H9 (cell line): ENCODE measurements at regions not wholly inside any gene's neighbourhood (a gene's known extent, or its start where the extent isn't known, plus 50 kb on each side); places are given as distances from the start of the nearest gene placed in this dataset.

Experiments used
- DNase-seq: peaks from one replicate; pipeline ENCODE4 v3.0.0-alpha.2; 2017
- H2AFZ ChIP-seq: one replicate; pipeline ENCODE4 v1.6.1; 2013; ENCODE audit warnings: mild to moderate bottlenecking, low read length, control low read depth, moderate library complexity
- H2AK5ac ChIP-seq: 2 replicates; pipeline ENCODE4 v1.6.1; 2013; ENCODE audit warnings: low read length, control low read depth, mixed read lengths; ENCODE audit not compliant: insufficient read length
- H2BK120ac ChIP-seq: one replicate; pipeline ENCODE4 v1.6.1; 2013; ENCODE audit warnings: low read depth, mild to moderate bottlenecking, low read length, control low read depth, inconsistent platforms; ENCODE audit not compliant: poor library complexity, severe bottlenecking
- H2BK12ac ChIP-seq: 2 replicates; pipeline ENCODE4 v1.6.1; 2013; ENCODE audit warnings: low read length, control low read depth, mixed read lengths, low read depth; ENCODE audit not compliant: insufficient read length
- H2BK15ac ChIP-seq: 2 replicates; pipeline ENCODE4 v1.6.1; 2013; ENCODE audit warnings: low read depth, low read length, control low read depth
- H2BK20ac ChIP-seq: one replicate; pipeline ENCODE4 v1.6.1; 2013; ENCODE audit warnings: low read depth, mild to moderate bottlenecking, low read length, control low read depth, inconsistent platforms; ENCODE audit not compliant: poor library complexity, severe bottlenecking
- H2BK5ac ChIP-seq: 2 replicates; pipeline ENCODE4 v1.6.1; 2013; ENCODE audit warnings: low read length, control low read depth, mixed read lengths; ENCODE audit not compliant: insufficient read length
- H3K14ac ChIP-seq: 2 replicates; pipeline ENCODE4 v1.6.1; 2013; ENCODE audit warnings: low read length, control low read depth; ENCODE audit not compliant: insufficient read depth
- H3K18ac ChIP-seq: 2 replicates; pipeline ENCODE4 v1.6.1; 2013; ENCODE audit warnings: low read depth, mild to moderate bottlenecking, mixed read lengths, low read length, control low read depth; ENCODE audit not compliant: insufficient read length
- H3K23ac ChIP-seq: 2 replicates; pipeline ENCODE4 v1.6.1; 2013; ENCODE audit warnings: low read length, control low read depth, mixed read lengths, low read depth; ENCODE audit not compliant: insufficient read length
- H3K23me2 ChIP-seq: 2 replicates; pipeline ENCODE4 v1.6.1; 2013; ENCODE audit warnings: low read depth, mild to moderate bottlenecking, mixed read lengths, low read length, control low read depth; ENCODE audit not compliant: insufficient read length, poor library complexity, severe bottlenecking
- H3K27ac ChIP-seq: 2 replicates; pipeline ENCODE4 v1.5.1; 2013; ENCODE audit warnings: low read length, control low read depth, mixed read lengths, low read depth; ENCODE audit not compliant: insufficient read length
- H3K27me3 ChIP-seq: 2 replicates; pipeline ENCODE4 v1.6.1; 2013; ENCODE audit warnings: low read length, control low read depth, inconsistent platforms; ENCODE audit not compliant: insufficient read depth
- H3K4ac ChIP-seq: 2 replicates; pipeline ENCODE4 v1.6.1; 2013; ENCODE audit warnings: low read depth, mild to moderate bottlenecking, control low read depth, inconsistent platforms, low read length, moderate library complexity
- H3K4me1 ChIP-seq: 2 replicates; pipeline ENCODE4 v1.6.1; 2013; ENCODE audit warnings: low read length, control low read depth, inconsistent platforms; ENCODE audit not compliant: insufficient read depth
- H3K4me2 ChIP-seq: 2 replicates; pipeline ENCODE4 v1.6.1; 2013; ENCODE audit warnings: low read length, control low read depth, mixed read lengths; ENCODE audit not compliant: insufficient read length, insufficient read depth
- H3K56ac ChIP-seq: 2 replicates; pipeline ENCODE4 v1.6.1; 2013; ENCODE audit warnings: low read depth, mild to moderate bottlenecking, mixed read lengths, low read length, control low read depth; ENCODE audit not compliant: insufficient read length
- H3K79me1 ChIP-seq: 2 replicates; pipeline ENCODE4 v1.6.1; 2013; ENCODE audit warnings: low read depth, mild to moderate bottlenecking, moderate library complexity, low read length, control low read depth, inconsistent platforms; ENCODE audit not compliant: insufficient read depth, poor library complexity, severe bottlenecking
- H3K79me2 ChIP-seq: 2 replicates; pipeline ENCODE4 v1.6.1; 2013; ENCODE audit warnings: low read length, control low read depth, inconsistent platforms; ENCODE audit not compliant: insufficient read depth
- H3K9ac ChIP-seq: 2 replicates; pipeline ENCODE4 v1.6.1; 2013; ENCODE audit warnings: low read length, control low read depth, mixed read lengths; ENCODE audit not compliant: insufficient read length; ENCODE audit errors: extremely low read depth
- H3K9me3 ChIP-seq: one replicate; pipeline ENCODE4 v1.6.1; 2013; ENCODE audit warnings: low read depth, low read length, inconsistent platforms; ENCODE audit not compliant: control insufficient read depth
- H3T11ph ChIP-seq: one replicate; pipeline ENCODE4 v1.6.1; 2013; ENCODE audit warnings: mild to moderate bottlenecking, low read length, control low read depth, inconsistent platforms
- H4K20me1 ChIP-seq: one replicate; pipeline ENCODE4 v1.6.1; 2013; ENCODE audit not compliant: control insufficient read depth, insufficient read length, insufficient read depth
- H4K5ac ChIP-seq: 2 replicates; pipeline ENCODE4 v1.6.1; 2013; ENCODE audit warnings: low read depth, mild to moderate bottlenecking, mixed read lengths, low read length, control low read depth; ENCODE audit not compliant: insufficient read length
- H4K8ac ChIP-seq: replicated peaks from 2 replicates; pipeline ENCODE4 v1.6.1; 2013; ENCODE audit warnings: low read length, control low read depth, mixed read lengths, low read depth; ENCODE audit not compliant: insufficient read length
- H4K91ac ChIP-seq: 2 replicates; pipeline ENCODE4 v1.6.1; 2013; ENCODE audit warnings: low read depth, mild to moderate bottlenecking, moderate library complexity, mixed read lengths, low read length, control low read depth; ENCODE audit not compliant: insufficient read length
- H3K27ac Mint-ChIP-seq, 3 experiments: 2 replicates in 2 of 3; 3 replicates in 1 of 3; pipeline ENCODE4 v1.8.0; 2020 to 2021; ENCODE audit warnings: mixed read lengths in 3 of 3, mild to moderate bottlenecking in 1 of 3, moderate library complexity in 1 of 3
- H3K27me3 Mint-ChIP-seq: 2 replicates; pipeline ENCODE4 v1.8.0; 2021; ENCODE audit warnings: low read depth, mild to moderate bottlenecking, moderate library complexity, mixed read lengths
- H3K36me3 Mint-ChIP-seq, 3 experiments: 2 replicates in 2 of 3; 3 replicates in 1 of 3; pipeline ENCODE4 v1.8.0; 2020 to 2021; ENCODE audit warnings: low read depth in 3 of 3, mixed read lengths in 3 of 3; ENCODE audit not compliant: insufficient read depth in 1 of 3
- H3K4me1 Mint-ChIP-seq, 2 experiments: 2 replicates each; pipeline ENCODE4 v1.8.0; 2020; ENCODE audit warnings: mixed read lengths in 2 of 2
- H3K4me3 Mint-ChIP-seq, 2 experiments: 2 replicates in 1 of 2; 3 replicates in 1 of 2; pipeline ENCODE4 v1.8.0; 2020 to 2021; ENCODE audit warnings: mild to moderate bottlenecking in 2 of 2, mixed read lengths in 2 of 2, moderate library complexity in 1 of 2
- H3K9me3 Mint-ChIP-seq, 2 experiments: 2 replicates in 1 of 2; 3 replicates in 1 of 2; pipeline ENCODE4 v1.8.0; 2020; ENCODE audit warnings: mild to moderate bottlenecking in 2 of 2, mixed read lengths in 2 of 2, moderate library complexity in 1 of 2
- TF ChIP-seq, protein P1 (sequence below): fragments of 200-600 bp; sonication (generic); conservative IDR thresholded peaks from 3 replicates; pipeline ENCODE4 v1.8.0; 2021; ENCODE audit warnings: antibody characterized with exemption, mild to moderate bottlenecking

GRCh38 chr3:117926819-117927218 lies 1107.8 kb downstream of the IGSF11 start:
- no peaks in the 10 kb centered on the region for H3K23me2 ChIP-seq
- no peak overlapping the region for H4K8ac ChIP-seq
- no peak overlapping the region for H4K91ac ChIP-seq
- TF ChIP-seq, protein P1, sequence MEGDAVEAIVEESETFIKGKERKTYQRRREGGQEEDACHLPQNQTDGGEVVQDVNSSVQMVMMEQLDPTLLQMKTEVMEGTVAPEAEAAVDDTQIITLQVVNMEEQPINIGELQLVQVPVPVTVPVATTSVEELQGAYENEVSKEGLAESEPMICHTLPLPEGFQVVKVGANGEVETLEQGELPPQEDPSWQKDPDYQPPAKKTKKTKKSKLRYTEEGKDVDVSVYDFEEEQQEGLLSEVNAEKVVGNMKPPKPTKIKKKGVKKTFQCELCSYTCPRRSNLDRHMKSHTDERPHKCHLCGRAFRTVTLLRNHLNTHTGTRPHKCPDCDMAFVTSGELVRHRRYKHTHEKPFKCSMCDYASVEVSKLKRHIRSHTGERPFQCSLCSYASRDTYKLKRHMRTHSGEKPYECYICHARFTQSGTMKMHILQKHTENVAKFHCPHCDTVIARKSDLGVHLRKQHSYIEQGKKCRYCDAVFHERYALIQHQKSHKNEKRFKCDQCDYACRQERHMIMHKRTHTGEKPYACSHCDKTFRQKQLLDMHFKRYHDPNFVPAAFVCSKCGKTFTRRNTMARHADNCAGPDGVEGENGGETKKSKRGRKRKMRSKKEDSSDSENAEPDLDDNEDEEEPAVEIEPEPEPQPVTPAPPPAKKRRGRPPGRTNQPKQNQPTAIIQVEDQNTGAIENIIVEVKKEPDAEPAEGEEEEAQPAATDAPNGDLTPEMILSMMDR = no peak
- H2BK15ac ChIP-seq = no peak overlapping the region
- H2BK5ac ChIP-seq = no peak overlapping the region
- no peaks in the 10 kb centered on the region for H3K9me3 Mint-ChIP-seq
- no peaks in the 10 kb centered on the region for H3K79me1 ChIP-seq
- H2AFZ ChIP-seq = no peak overlapping the region
- H4K20me1 ChIP-seq = no peaks in the 10 kb centered on the region
- no peak overlapping the region for H3K23ac ChIP-seq
- H2BK12ac ChIP-seq = no peak overlapping the region
- H2BK120ac ChIP-seq = no peak overlapping the region
- peaks cover 7 to 10% of the 10 kb centered on the region in 2 experiments for H3K4me1 Mint-ChIP-seq
- H3K4me1 ChIP-seq = no peaks in the 10 kb centered on the region
- H3K4me2 ChIP-seq = no peak overlapping the region
- H3K27ac ChIP-seq = no peak overlapping the region
- no peak overlapping the region for H3K14ac ChIP-seq
- H3K27me3 ChIP-seq = no peaks in the 10 kb centered on the region
- H2AK5ac ChIP-seq = no peak overlapping the region
- no peak overlapping the region for H3K4ac ChIP-seq
- no peaks in the 10 kb centered on the region for H3K36me3 Mint-ChIP-seq
- no peak overlapping the region for H3K56ac ChIP-seq
- H3K9me3 ChIP-seq = no peaks in the 10 kb centered on the region
- H3K9ac ChIP-seq = no peak overlapping the region
- no peak for DNase-seq
- no peaks in the 10 kb centered on the region for H3K79me2 ChIP-seq
- no peak overlapping the region for H3T11ph ChIP-seq
- no peak overlapping the region for H3K18ac ChIP-seq
- no peak overlapping the region for H3K27ac Mint-ChIP-seq
- H3K27me3 Mint-ChIP-seq = no peaks in the 10 kb centered on the region
- H4K5ac ChIP-seq = no peak overlapping the region
- H2BK20ac ChIP-seq = no peak overlapping the region
- no peak overlapping the region for H3K4me3 Mint-ChIP-seq
